Kidney (tissue), 13 donors: ENCODE measurements at regions not wholly inside any gene's neighbourhood (a gene's known extent, or its start where the extent isn't known, plus 50 kb on each side); places are given as distances from the start of the nearest gene placed in this dataset.

Experiments used
- DNase-seq, 5 donors: peaks; one replicate each; pipeline ENCODE4 v3.0.0-alpha.2; 2013 to 2020
- FAIRE-seq: peaks from 2 replicates; lab custom pipeline; 2012; peaks lifted over from hg19 to GRCh38; lab: Jason Lieb, UNC
- H3K27ac ChIP-seq, 2 donors: one replicate each; pipeline ENCODE4 v1.7.0; 2013; ENCODE audit warnings: low read depth in 2 of 2, low read length in 2 of 2, inconsistent platforms in 1 of 2
- H3K27me3 ChIP-seq: one replicate; pipeline ENCODE4 v1.7.1; 2013; ENCODE audit warnings: low read length, inconsistent platforms; ENCODE audit not compliant: control insufficient read depth, insufficient read depth
- H3K36me3 ChIP-seq, 3 donors: one replicate each; pipeline versions ENCODE4 v1.7.0 to v1.7.1; 2013; ENCODE audit warnings: low read length in 3 of 3, control low read depth in 1 of 3, inconsistent platforms in 1 of 3; ENCODE audit not compliant: insufficient read depth in 3 of 3, control insufficient read depth in 2 of 3
- H3K4me1 ChIP-seq, 3 donors: one replicate each; pipeline versions ENCODE4 v1.7.0 to v1.7.1; 2013; ENCODE audit warnings: low read length in 3 of 3, inconsistent platforms in 1 of 3, low read depth in 1 of 3; ENCODE audit not compliant: control insufficient read depth in 2 of 3, insufficient read depth in 2 of 3
- H3K4me3 ChIP-seq, 3 donors: one replicate each; pipeline versions ENCODE4 v1.7.0 to v1.8.1; 2013; ENCODE audit warnings: low read length in 3 of 3, control low read depth in 1 of 3, inconsistent platforms in 1 of 3
- H3K9ac ChIP-seq, 3 donors: one replicate each; pipeline versions ENCODE4 v1.7.0 to v1.7.1; 2013; ENCODE audit warnings: low read length in 3 of 3, control low read depth in 1 of 3, inconsistent platforms in 1 of 3
- H3K9me3 ChIP-seq, 3 donors: one replicate each; pipeline versions ENCODE4 v1.7.0 to v1.7.1; 2013; ENCODE audit warnings: low read length in 3 of 3, control low read depth in 1 of 3, inconsistent platforms in 1 of 3; ENCODE audit not compliant: control insufficient read depth in 2 of 3, insufficient read depth in 1 of 3
- intact Hi-C: fragments of 100-400 bp; cut with DNase I; formaldehyde crosslinking; loops from one replicate; pipeline ENCODE4 v1.11.1; 2022
- TF ChIP-seq, protein P1 (sequence below): IDR thresholded peaks from 3 replicates; pipeline ENCODE4 v1.5.1; 2012; ENCODE audit warnings: mild to moderate bottlenecking, moderate library complexity, borderline replicate concordance; ENCODE audit not compliant: insufficient read depth; ENCODE audit errors: extremely low read depth
- donor health status: control.
- donor health status: control.
- donor health status: control.
- donor health status: control.
- donor health status: control.
- donor health status: DM: yes; HTN: yes; CAD: no.
- donor health status: Normal renal cell carcinoma (clear cell type).

DNA sequence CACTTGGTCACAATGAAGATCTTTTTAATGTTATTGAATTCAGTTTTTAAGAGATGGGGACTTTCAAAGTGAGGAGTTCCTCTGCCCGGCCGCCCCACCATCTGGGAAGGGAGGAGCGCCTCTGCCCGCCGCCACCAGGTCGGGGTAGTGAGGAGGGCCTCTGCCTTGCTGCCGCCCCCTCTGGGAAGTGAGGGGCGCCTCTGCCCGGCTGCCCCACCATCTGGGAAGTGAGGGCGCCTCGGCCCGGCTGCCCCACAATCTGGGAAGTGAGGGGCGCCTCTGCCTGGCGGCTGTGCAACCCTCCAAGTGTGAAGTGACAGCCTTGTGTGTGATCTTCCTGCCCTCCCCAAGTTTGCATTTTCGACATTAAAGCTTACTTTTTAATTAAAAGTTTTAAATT is 899.3 kb downstream of the TRIB2 start:
- intact Hi-C loops: no loop called here
- no peak for FAIRE-seq
- TF ChIP-seq, protein P1, sequence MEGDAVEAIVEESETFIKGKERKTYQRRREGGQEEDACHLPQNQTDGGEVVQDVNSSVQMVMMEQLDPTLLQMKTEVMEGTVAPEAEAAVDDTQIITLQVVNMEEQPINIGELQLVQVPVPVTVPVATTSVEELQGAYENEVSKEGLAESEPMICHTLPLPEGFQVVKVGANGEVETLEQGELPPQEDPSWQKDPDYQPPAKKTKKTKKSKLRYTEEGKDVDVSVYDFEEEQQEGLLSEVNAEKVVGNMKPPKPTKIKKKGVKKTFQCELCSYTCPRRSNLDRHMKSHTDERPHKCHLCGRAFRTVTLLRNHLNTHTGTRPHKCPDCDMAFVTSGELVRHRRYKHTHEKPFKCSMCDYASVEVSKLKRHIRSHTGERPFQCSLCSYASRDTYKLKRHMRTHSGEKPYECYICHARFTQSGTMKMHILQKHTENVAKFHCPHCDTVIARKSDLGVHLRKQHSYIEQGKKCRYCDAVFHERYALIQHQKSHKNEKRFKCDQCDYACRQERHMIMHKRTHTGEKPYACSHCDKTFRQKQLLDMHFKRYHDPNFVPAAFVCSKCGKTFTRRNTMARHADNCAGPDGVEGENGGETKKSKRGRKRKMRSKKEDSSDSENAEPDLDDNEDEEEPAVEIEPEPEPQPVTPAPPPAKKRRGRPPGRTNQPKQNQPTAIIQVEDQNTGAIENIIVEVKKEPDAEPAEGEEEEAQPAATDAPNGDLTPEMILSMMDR: no peak
- Histone ChIP-seq H3K9ac (no peak overlapping the region), H3K4me3 (no peak overlapping the region), H3K27me3 (no peaks in the 10 kb centered on the region), H3K9me3 (peaks cover 0 to 4% (median 0%) of the 10 kb centered on the region in 3 donors), H3K36me3 (no peaks in the 10 kb centered on the region), H3K27ac (no peak overlapping the region), H3K4me1 (no peaks in the 10 kb centered on the region)
- DNase-seq: no peak

DNA sequence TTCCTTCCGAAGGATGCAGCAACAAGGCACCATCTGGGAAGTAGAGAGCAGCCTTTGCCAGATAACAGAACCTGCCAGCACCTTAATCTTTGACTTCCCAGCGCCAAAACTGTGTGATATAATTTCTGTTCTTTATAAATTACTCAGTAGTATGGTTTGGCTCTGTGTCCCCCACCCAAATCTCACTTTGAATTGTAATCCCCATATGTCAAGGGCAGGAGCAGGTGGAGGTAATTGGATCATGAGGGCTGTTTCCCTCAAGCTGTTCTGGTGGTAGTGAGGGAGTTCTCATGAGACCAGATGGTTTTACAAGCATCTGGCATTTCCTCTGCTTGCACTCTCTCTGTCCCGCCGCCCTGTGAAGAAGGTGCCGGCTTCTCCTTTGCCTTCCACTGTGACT is 899.9 kb downstream of the TRIB2 start:
- Histone ChIP-seq H3K36me3 (no peaks in the 10 kb centered on the region), H3K9me3 (peaks cover 0 to 4% (median 0%) of the 10 kb centered on the region in 3 donors), H3K27ac (no peak overlapping the region), H3K9ac (no peak overlapping the region), H3K27me3 (no peaks in the 10 kb centered on the region), H3K4me3 (no peak overlapping the region), H3K4me1 (no peaks in the 10 kb centered on the region)
- FAIRE-seq: no peak
- TF ChIP-seq, protein P1: no peak
- intact Hi-C loops: no loop called here
- DNase-seq: no peak

DNA sequence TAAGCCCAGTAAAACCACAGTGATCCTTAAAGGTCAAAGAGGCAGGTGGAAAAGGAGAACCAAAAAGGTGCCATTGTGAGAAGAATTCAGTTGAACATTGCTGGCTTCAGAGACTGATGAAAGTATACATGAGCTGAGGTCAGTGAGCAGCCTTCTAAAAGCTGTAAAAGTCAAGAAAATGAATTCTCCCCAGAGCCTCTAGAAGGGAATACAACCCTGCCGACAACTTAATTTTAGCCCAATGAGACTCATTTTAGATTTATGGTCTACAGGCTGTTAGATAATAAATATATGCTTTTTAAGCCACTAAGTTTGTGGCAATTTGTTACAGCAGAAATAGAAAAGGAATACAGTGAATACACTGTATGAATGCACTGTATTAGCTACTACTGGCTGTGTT is 911.4 kb downstream of the TRIB2 start:
- no peaks in the 10 kb centered on the region for H3K9me3 ChIP-seq
- DNase-seq (no peak), FAIRE-seq (no peak)
- TF ChIP-seq, protein P1: no peak
- no peak overlapping the region for H3K27ac ChIP-seq
- H3K4me3 ChIP-seq: no peak overlapping the region
- intact Hi-C loops: no loop called here
- no peaks in the 10 kb centered on the region for H3K27me3 ChIP-seq
- H3K36me3 ChIP-seq: no peaks in the 10 kb centered on the region
- no peak overlapping the region for H3K9ac ChIP-seq
- no peaks in the 10 kb centered on the region for H3K4me1 ChIP-seq

DNA sequence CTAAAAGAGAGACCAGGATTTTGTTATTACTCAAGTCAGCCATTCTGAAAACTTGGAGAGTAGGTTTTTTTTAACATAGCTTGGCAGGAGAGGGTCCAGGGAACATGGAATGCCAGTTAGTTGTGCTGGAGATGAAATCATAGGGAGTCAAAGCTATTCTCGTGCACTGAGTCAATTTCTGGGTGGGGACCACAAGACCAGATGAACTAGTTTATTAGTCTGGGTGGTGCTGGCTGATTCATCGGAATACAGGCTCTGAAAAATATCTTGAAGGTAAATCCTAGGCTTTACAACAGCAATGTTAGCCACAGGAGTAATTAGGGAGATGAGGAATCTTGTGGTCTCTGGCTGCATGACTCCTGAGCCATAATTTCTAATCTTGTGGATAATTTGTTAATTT is 921.4 kb downstream of the TRIB2 start:
- no peak for DNase-seq
- H3K4me3 ChIP-seq: no peak overlapping the region
- no peaks in the 10 kb centered on the region for H3K36me3 ChIP-seq
- no peak overlapping the region for H3K9ac ChIP-seq
- no peaks in the 10 kb centered on the region for H3K27me3 ChIP-seq
- TF ChIP-seq, protein P1: no peak
- H3K27ac ChIP-seq: no peak overlapping the region
- no peak for FAIRE-seq
- H3K9me3 ChIP-seq: peaks cover 0 to 4% (median 0%) of the 10 kb centered on the region in 3 donors
- no peaks in the 10 kb centered on the region for H3K4me1 ChIP-seq
- intact Hi-C loops: no loop called here
